ENCODE measurements at regions not wholly inside any gene's neighbourhood (a gene's known extent, or its start where the extent isn't known, plus 50 kb on each side); places are given as distances from the start of the nearest gene placed in this dataset.

GRCh38 chr12:87283111-87283510 is 746.1 kb downstream of the C12orf50 start:
- Mint-ChIP-seq H3K36me3 (ENCODE audit: unreplicated experiment) (no peaks in the 10 kb centered on the region), H3K9me3 (ENCODE audit: unreplicated experiment) (no peaks in the 10 kb centered on the region), H3K27ac (ENCODE audit: unreplicated experiment) (no peak overlapping the region), H3K4me3 (ENCODE audit: unreplicated experiment) (no peak overlapping the region), H3K27me3 (ENCODE audit: unreplicated experiment) (peaks cover 2% of the 10 kb centered on the region), H3K4me1 (ENCODE audit: low read depth, unreplicated experiment) (peaks cover 5% of the 10 kb centered on the region)
- no peak for DNase-seq
- no peak for TF ChIP-seq CTCF (IDR thresholded peaks at IDR 0.05; ENCODE audit: partially characterized antibody, unreplicated experiment)

GRCh38 chr12:87280893-87281292 is 748.3 kb downstream of the C12orf50 start:
- Mint-ChIP-seq H3K27ac (ENCODE audit: unreplicated experiment) (no peak overlapping the region), H3K4me3 (ENCODE audit: unreplicated experiment) (no peak overlapping the region), H3K4me1 (ENCODE audit: low read depth, unreplicated experiment) (peaks cover 5% of the 10 kb centered on the region), H3K27me3 (ENCODE audit: unreplicated experiment) (peaks cover 2% of the 10 kb centered on the region), H3K9me3 (ENCODE audit: unreplicated experiment) (no peaks in the 10 kb centered on the region), H3K36me3 (ENCODE audit: unreplicated experiment) (no peaks in the 10 kb centered on the region)
- TF ChIP-seq CTCF (IDR thresholded peaks at IDR 0.05; ENCODE audit: partially characterized antibody, unreplicated experiment) = no peak
- no peak for DNase-seq

- peaks cover 5% of the 10 kb centered on the region for H3K4me1 Mint-ChIP-seq (ENCODE audit: low read depth, unreplicated experiment)
- H3K4me3 Mint-ChIP-seq (ENCODE audit: unreplicated experiment) = no peak overlapping the region
- no peaks in the 10 kb centered on the region for H3K36me3 Mint-ChIP-seq (ENCODE audit: unreplicated experiment)
- H3K27me3 Mint-ChIP-seq (ENCODE audit: unreplicated experiment) = peaks cover 2% of the 10 kb centered on the region
- TF ChIP-seq CTCF (IDR thresholded peaks at IDR 0.05; ENCODE audit: partially characterized antibody, unreplicated experiment) = no peak
- no peak overlapping the region for H3K27ac Mint-ChIP-seq (ENCODE audit: unreplicated experiment)
- DNase-seq = no peak
- H3K9me3 Mint-ChIP-seq (ENCODE audit: unreplicated experiment) = no peaks in the 10 kb centered on the region
Measured at GRCh38 chr12:87280356-87280755, 748.8 kb downstream of the C12orf50 start.

DNA sequence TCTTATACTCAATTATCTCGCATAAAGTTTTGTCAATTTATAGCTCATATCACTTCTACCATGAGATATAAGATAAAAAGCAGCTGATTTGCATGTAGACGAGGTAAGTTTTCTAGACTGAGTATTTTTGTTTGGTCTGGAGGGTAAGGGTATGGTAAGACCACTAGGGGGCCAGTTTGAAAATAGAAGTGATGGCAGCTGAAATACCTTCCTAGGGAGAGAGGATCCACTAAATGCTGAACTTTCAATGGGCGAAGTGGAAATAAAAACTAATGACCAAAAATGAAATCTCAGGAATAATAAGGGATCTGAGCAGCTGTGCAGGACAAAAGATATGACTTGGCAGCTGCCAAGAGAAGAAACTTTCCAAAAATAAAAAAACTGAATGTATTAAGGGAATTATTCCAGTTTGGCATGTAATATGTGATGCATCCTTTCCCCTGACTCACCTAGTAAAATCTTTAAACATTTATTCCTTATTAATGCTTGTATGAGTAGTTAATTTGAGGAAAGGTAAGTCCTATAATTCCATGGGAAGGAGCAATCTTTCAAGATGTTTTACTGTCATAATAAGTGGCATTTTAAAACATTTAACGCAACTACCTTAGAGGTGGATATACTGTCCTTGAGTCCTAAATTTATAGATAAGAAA is 754.5 kb downstream of the C12orf50 start:
- peak; percentile 81 for TF ChIP-seq CTCF (IDR thresholded peaks at IDR 0.05; ENCODE audit: partially characterized antibody, unreplicated experiment)
- DNase-seq = no peak
- peaks cover 2% of the 10 kb centered on the region for H3K27me3 Mint-ChIP-seq (ENCODE audit: unreplicated experiment)
- no peak overlapping the region for H3K27ac Mint-ChIP-seq (ENCODE audit: unreplicated experiment)
- H3K4me1 Mint-ChIP-seq (ENCODE audit: low read depth, unreplicated experiment) = no peaks in the 10 kb centered on the region
- H3K9me3 Mint-ChIP-seq (ENCODE audit: unreplicated experiment) = no peaks in the 10 kb centered on the region
- H3K4me3 Mint-ChIP-seq (ENCODE audit: unreplicated experiment) = no peak overlapping the region
- H3K36me3 Mint-ChIP-seq (ENCODE audit: unreplicated experiment) = no peaks in the 10 kb centered on the region

DNA sequence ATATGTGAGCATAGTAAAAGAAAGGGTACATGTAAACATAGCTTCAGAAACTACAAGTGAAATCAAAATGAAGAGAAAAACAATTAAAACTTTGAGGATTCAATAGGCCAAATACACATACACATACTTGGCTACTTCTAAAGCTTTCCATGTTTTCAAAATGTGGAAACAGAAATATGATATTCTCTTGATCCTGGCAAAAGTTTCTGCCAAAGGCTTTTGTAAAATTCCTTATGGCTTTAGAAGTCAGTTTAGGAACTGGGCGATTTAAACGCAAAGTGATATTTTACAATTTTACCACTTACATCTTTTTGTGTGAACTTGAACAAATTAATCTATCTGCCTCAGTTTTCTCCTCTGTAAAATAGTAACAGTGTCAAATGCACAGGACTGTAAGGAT is 756.4 kb downstream of the C12orf50 start:
- Mint-ChIP-seq H3K36me3 (ENCODE audit: unreplicated experiment) (no peaks in the 10 kb centered on the region), H3K4me1 (ENCODE audit: low read depth, unreplicated experiment) (no peaks in the 10 kb centered on the region), H3K4me3 (ENCODE audit: unreplicated experiment) (no peak overlapping the region), H3K27ac (ENCODE audit: unreplicated experiment) (no peak overlapping the region), H3K9me3 (ENCODE audit: unreplicated experiment) (no peaks in the 10 kb centered on the region), H3K27me3 (ENCODE audit: unreplicated experiment) (peaks cover 2% of the 10 kb centered on the region)
- DNase-seq = no peak
- no peak for TF ChIP-seq CTCF (IDR thresholded peaks at IDR 0.05; ENCODE audit: partially characterized antibody, unreplicated experiment)

Measured in glutamatergic neuron (in vitro differentiated cells).